Hindlimb muscle (tissue), 1 donor: ENCODE measurements at regions not wholly inside any gene's neighbourhood (a gene's known extent, or its start where the extent isn't known, plus 50 kb on each side); places are given as distances from the start of the nearest gene placed in this dataset.
"Not testable (repeated sequence)": the region's sequence is repeated elsewhere in the genome, so short reads cannot be mapped to it uniquely, and the experiment has no call there.

Source experiments
- DNase-seq: peaks from one replicate; pipeline ENCODE4 v3.0.0-alpha.2; 2013

- DNase-seq: no peak
These were observed 253.3 kb downstream of the MRPS30 start for GRCh38 chr5:45062044-45062443.

DNA sequence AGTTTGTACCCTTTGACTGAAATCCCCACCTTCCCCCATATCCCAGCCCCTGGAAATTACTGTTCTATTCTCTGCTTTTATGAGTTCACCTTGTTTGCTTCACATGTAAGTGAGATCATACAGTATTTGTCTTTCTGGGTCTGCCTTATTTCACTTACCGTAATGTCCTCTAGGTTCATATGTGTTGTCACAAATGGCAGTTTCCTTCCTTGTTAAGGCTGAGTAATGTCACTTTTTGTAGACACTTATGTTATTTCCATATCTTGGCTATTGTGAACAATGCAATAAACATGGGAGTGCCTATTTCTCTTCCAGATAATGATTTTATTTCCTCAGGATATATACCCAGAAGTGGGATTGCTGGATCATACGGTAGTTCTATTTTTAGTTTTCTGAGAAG is 272.3 kb downstream of the MRPS30 start:
- DNase-seq: no peak

DNA sequence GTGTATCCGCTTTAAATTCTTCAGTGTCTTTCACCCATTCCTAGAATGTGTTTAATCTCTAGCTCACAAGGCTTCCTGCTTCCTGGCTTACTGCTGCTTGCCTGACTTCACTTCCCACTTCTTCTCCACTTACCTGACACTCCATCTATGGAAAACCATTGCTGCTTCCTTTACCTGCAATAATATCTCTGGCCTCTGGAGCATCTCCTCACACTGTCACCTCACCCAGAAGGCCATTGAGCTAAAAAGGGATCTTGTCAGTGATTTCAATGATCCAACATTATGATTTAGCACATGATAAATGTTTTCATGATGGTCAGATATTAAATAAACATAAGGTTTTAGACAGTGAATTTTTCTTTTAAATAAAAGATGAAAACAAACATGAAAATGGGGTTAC is 281.1 kb downstream of the MRPS30 start:
- DNase-seq: no peak

GRCh38 chr5:45093377-45093776 is 284.6 kb downstream of the MRPS30 start:
- DNase-seq: no peak

DNA sequence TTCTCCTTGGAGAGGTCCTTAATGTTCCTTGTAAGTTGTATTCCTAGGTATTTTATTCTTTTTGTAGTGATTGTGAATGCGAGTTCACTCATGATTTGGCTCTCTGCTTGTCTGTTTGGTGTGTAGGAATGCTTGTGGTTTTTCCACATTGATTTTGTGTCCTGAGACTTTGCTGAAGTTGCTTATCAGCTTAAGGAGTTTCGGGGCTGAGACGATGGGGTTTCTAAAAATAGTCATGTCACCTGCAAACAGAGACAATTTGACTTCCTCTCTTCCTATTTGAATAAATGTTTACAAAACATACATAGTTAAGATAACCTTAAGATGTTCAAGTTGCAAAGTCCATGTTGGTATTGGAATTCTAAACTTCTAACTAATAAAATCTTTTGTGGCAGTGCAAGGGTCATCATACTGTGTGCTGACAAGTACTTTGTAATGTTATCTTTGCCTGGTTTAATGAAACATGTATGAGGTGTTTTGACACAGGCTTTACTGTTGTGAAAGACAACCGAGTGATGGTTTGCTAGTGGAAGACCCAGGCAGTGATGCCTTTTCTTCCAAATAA is 286.2 kb downstream of the MRPS30 start:
- DNase-seq: no peak

GRCh38 chr5:45098483-45098882 is 289.7 kb downstream of the MRPS30 start:
- no peak for DNase-seq

DNA sequence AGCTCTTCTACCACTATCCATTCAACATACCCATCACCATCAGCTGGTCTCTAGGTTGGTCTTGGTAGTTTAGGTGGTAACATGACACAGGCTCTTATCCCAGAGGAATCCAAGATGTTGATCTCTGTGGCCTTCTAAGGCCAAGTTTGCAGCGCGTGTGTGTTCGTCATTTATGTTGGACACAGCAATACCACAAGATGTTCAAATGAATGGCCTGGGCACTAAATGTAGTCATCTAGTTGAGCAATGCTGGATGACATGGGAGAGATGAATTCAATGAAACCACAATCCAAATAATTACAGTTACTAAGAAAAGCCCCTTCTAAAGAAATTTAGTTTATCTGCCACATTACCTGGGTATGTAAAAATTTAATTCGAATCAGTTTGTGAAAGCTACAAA is 292.4 kb downstream of the MRPS30 start:
- DNase-seq: no peak

GRCh38 chr5:45105491-45105994 is 296.8 kb downstream of the MRPS30 start:
- no peak for DNase-seq

DNA sequence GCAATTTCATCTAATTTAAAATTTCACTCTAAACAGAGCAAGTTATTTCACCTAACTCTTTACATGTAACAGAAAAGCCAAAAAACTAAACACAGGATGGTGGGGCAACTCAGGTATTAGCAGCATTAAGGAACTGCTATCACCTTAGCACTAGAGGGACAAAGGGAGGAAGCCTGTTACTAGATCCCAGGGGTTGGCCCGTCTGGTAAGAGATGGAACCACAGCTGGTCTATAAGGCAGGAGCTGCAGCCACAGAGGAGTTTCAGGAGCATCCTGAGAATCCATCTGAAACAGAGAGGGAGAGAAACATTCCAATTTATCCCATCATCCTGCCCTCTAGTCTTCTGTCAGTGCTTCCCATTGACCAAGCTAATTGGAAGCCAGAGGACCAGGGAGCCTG is 300.3 kb downstream of the MRPS30 start:
- DNase-seq: no peak

GRCh38 chr5:45109636-45110035 is 300.9 kb downstream of the MRPS30 start:
- no peak for DNase-seq

- no peak for DNase-seq
These were observed 301.7 kb downstream of the MRPS30 start for GRCh38 chr5:45110399-45110798.

- no peak for DNase-seq
These were observed 305.0 kb downstream of the MRPS30 start for GRCh38 chr5:45113726-45114125.

DNA sequence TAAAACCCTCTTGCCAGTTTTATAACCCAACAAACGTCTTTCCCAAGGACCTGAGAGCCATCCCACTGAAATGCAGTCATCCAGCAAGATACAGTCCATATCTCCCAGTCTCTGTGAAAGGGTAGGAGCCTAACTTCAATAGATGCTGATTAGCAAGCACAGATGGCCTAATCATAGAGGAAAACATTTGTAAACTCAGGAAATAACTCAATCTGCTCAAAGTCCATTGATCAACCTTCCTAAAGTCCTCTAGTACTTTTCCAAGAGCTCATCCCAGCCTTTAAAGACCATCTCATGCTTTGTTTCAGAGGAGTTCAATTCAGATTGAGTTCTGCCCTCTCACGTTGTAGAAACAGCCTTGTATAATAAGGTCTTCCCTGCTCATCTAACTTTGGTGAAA is 324.2 kb downstream of the MRPS30 start:
- no peak for DNase-seq

GRCh38 chr5:45162974-45163373 is 354.2 kb downstream of the MRPS30 start:
- DNase-seq: no peak

- DNase-seq: no peak
These were observed 362.8 kb downstream of the MRPS30 start for GRCh38 chr5:45171563-45171962.

DNA sequence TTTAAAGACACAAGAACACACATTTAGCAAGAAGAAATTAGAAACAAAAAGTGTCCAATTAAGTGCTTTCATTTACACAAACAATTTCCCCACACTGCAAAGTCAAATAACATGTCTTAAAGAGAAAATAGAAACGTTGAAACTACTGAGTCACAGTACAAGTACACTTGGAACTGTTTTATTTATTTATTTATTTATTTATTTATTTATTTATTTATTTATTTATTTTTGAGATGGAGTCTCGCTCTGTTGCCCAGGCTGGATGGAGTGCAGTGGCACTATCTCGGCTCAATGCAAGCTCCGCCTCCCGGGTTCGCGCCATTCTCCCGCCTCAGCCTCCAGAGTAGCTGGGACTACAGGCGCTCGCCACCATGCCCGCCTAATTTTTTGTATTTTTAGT is 363.9 kb downstream of the MRPS30 start:
- not testable (repeated sequence) for DNase-seq

DNA sequence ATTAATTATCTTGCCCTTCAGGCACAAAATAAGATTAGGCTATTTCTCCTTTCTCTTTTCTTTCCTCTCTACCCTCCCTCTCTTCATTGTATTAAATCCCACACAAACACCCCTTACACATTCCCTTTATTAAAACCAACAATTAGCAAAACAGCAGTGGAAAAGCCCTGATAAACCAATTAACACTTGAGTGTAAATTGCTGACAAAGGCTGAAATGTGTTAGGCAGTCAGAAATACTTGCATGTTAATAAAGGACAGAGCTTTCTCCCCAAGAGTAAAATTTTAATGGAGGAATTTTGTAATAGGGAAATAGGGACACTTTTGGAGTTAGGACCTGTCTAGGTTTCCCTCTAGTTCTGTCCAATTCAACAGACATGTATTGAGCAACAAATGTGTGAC is 370.9 kb downstream of the MRPS30 start:
- no peak for DNase-seq

- DNase-seq: no peak
These were observed 380.3 kb downstream of the MRPS30 start for GRCh38 chr5:45189042-45189441.

DNA sequence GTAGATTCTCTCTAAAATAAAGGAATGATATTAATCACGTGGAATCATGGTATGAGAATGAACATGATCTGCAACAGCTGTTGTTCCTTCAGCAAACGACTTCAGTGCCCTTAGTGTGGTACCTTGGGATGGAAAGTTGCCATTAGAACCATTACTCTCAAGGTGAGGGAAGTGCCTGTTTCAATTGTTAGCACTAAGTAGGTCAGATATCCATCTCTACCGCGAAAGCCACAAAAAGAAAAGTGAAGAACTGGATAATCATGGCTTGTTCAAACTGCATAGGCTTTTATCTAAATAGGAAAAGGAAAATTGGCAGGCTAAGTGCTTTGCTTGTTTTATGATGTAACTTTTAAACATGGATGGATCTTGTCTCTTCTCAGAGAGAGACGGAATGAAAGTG is 380.7 kb downstream of the MRPS30 start:
- DNase-seq: no peak

DNA sequence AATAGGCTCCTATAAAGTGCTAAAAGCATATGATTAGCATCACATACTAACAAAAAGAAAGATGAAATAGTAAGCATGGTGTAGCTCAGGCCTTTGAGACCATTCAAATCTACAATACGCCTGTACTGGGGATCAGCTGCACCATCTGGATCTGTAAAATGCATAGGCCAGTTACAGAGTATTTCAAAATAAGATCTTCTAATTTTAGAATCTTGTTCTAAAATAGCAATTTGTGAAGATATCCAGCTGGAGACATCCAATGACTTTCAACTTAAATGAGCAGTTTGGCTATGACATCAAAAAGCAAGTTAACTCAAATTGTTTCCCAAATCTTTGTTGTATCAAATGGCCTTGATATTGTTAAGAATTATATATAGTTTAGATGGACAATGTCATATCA is 386.3 kb downstream of the MRPS30 start:
- no peak for DNase-seq
